Tibial nerve (tissue), 3 donors: ENCODE measurements at regions not wholly inside any gene's neighbourhood (a gene's known extent, or its start where the extent isn't known, plus 50 kb on each side); places are given as distances from the start of the nearest gene placed in this dataset.

Experiments
- CTCF ChIP-seq, 5 experiments: fragments of 200-600 bp in 3 of 5; fragments of 450-650 bp in 2 of 5; sonication (generic) in 3 of 5; IDR thresholded peaks; one replicate each; pipeline ENCODE4 v1.5.1; 2016 to 2019; ENCODE audit warnings: antibody characterized with exemption in 5 of 5, mild to moderate bottlenecking in 3 of 5, moderate library complexity in 2 of 5
- POLR2A ChIP-seq, 2 donors: fragments of 450-650 bp; IDR thresholded peaks; one replicate each; pipeline ENCODE4 v1.6.1; 2017; ENCODE audit warnings: antibody characterized with exemption in 2 of 2, mild to moderate bottlenecking in 2 of 2, moderate library complexity in 2 of 2

- TF ChIP-seq POLR2A (IDR thresholded peaks at IDR 0.05): no peak
- TF ChIP-seq CTCF (IDR thresholded peaks at IDR 0.05): no peak
Observed at GRCh38 chr9:104981543-104982129, 53.7 kb upstream of the ABCA1 start.
